Activated CD4-positive, alpha-beta memory T cell treated with anti-CD3 and anti-CD28 coated beads, Interleukin-2, amount 10 ng/mL, durations not matched to agents 7 days and 5 days (primary cell): ENCODE measurements at regions not wholly inside any gene's neighbourhood (a gene's known extent, or its start where the extent isn't known, plus 50 kb on each side); places are given as distances from the start of the nearest gene placed in this dataset.

Source experiments
- CTCF ChIA-PET: fragments of 350-600 bp; sonication (Branson Sonifier 250); formaldehyde crosslinking; loops from one replicate; lab custom pipeline; 2021; ENCODE audit warnings: antibody characterized with exemption, inconsistent platforms; lab: Charles Lee
- POLR2A ChIA-PET: fragments of 350-600 bp; sonication (Branson Sonifier 250); formaldehyde crosslinking; loops from one replicate; lab custom pipeline; 2021; ENCODE audit warnings: antibody characterized with exemption; lab: Charles Lee
- DNase-seq: peaks from one replicate; pipeline ENCODE4 v3.0.0-alpha.2; 2020
- H3K27ac Mint-ChIP-seq: one replicate; pipeline ENCODE4 v1.8.0; 2021; ENCODE audit warnings: mild to moderate bottlenecking, mixed read lengths
- H3K27me3 Mint-ChIP-seq: one replicate; pipeline ENCODE4 v1.8.0; 2021; ENCODE audit warnings: mixed read lengths
- H3K36me3 Mint-ChIP-seq: one replicate; pipeline ENCODE4 v1.8.0; 2021; ENCODE audit warnings: low read depth, mixed read lengths
- H3K4me1 Mint-ChIP-seq: one replicate; pipeline ENCODE4 v1.8.0; 2021; ENCODE audit warnings: mixed read lengths
- H3K4me3 Mint-ChIP-seq: one replicate; pipeline ENCODE4 v1.8.0; 2021; ENCODE audit warnings: mild to moderate bottlenecking, mixed read lengths
- H3K9me3 Mint-ChIP-seq: one replicate; pipeline ENCODE4 v1.8.0; 2021; ENCODE audit warnings: mixed read lengths

DNA sequence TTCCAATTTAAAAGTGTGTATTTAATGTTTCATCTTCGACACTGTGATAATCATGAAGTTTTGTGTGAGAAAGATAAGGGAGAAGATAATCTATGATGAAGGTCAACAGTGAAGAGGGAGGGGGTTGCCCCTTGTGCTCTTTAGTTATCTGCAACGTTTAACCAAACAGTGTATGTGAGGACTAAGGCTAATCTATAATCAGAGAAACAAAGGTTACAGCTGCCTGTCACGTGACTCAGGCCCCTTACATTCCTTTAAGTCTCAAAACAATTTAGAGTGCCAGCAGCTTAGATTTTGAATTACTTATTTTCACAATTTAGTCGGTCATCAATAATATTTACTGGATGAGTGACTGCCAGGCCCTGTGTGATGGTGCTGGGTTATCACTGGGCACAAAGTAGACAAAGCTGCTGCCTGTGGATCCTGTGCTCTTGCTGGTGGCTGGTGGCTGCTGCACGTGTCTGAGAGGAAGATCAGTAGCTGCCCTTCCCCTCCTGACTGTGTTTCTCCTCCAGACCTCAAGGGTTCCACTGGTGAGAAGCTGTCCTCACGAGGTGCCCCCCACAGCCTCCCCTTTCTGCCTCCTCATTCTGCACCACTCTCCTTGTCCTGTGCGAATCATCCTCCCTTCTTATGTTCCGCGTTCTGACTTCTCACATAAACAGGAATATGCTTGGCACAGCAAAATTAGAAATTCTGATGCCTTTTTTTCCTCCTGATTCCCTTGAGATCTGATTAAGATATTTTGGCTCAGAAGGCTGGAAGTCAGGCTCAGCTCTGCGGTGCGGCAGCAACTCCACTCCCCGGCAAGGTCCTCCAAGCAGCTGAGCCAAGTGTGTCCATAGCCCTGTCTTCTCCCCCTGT, 331.1 kb upstream of the B3GAT1 start:
- H3K27ac Mint-ChIP-seq = no peak overlapping the region
- DNase-seq = no peak
- H3K27me3 Mint-ChIP-seq = no peaks in the 10 kb centered on the region
- ChIA-PET CTCF (no interaction called here), POLR2A (no interaction called here)
- no peaks in the 10 kb centered on the region for H3K36me3 Mint-ChIP-seq
- no peaks in the 10 kb centered on the region for H3K4me1 Mint-ChIP-seq
- H3K4me3 Mint-ChIP-seq = no peak overlapping the region
- H3K9me3 Mint-ChIP-seq = no peaks in the 10 kb centered on the region

DNA sequence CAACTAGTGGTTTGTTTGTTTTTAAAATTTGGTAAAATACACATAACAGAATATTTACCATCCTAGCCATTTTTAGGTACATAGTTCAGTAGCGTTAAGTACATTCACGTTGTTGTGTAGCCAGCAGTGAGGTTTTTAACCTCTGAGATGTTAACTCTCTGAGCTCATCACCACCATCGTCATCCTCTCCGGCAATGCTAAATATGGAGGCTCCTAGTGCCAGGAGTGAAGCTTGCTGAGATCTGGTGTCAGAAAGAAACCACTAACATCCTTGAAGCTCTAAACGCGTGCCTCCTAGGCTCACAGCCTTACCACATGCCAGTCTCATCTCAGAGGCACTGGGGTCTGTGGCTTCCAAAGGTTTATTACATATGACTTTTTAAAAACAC, 330.2 kb upstream of the B3GAT1 start:
- Mint-ChIP-seq H3K36me3 (no peaks in the 10 kb centered on the region), H3K9me3 (no peaks in the 10 kb centered on the region), H3K27me3 (no peaks in the 10 kb centered on the region), H3K4me1 (no peaks in the 10 kb centered on the region), H3K4me3 (no peak overlapping the region), H3K27ac (no peak overlapping the region)
- ChIA-PET CTCF (no interaction called here), POLR2A (no interaction called here)
- DNase-seq = no peak

DNA sequence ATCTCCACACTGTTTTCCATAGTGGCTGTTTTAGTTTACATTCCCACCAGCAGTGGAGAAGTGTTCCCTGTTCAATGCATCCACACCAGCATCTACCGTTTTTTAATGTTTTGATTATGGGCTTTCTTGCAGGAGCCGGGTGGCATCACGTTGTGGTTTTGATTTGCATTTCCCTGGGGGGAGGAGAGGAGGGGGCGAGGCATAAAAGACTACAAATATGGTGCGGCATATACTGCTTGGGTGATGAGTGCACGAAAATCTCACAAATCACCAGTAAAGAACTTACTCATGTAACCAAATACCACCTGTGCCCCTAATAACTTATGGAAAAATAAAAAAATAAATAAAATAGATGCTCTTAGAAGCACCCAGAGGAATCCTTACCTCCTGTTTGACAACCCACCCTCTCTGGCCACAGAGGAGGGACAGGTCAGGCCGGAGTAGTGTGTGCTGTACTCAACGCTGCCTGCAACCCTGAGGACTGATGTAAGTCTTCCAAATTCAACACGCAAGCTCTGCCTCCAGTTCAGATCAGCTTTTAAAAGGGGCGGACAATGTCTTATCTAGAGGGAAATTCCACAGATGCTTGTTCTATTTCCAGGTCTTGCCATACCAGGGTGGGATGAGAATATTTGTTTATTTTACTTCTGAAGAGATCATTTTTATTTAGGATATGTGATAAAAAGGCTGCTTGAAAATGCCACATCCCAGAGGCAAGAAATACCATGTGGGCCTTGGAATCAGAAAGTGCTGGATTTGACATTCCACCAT, 329.6 kb upstream of the B3GAT1 start:
- Mint-ChIP-seq H3K27ac (no peak overlapping the region), H3K4me3 (no peak overlapping the region), H3K36me3 (no peaks in the 10 kb centered on the region), H3K27me3 (no peaks in the 10 kb centered on the region), H3K9me3 (no peaks in the 10 kb centered on the region), H3K4me1 (no peaks in the 10 kb centered on the region)
- ChIA-PET POLR2A (no interaction called here), CTCF (no interaction called here)
- DNase-seq = no peak

DNA sequence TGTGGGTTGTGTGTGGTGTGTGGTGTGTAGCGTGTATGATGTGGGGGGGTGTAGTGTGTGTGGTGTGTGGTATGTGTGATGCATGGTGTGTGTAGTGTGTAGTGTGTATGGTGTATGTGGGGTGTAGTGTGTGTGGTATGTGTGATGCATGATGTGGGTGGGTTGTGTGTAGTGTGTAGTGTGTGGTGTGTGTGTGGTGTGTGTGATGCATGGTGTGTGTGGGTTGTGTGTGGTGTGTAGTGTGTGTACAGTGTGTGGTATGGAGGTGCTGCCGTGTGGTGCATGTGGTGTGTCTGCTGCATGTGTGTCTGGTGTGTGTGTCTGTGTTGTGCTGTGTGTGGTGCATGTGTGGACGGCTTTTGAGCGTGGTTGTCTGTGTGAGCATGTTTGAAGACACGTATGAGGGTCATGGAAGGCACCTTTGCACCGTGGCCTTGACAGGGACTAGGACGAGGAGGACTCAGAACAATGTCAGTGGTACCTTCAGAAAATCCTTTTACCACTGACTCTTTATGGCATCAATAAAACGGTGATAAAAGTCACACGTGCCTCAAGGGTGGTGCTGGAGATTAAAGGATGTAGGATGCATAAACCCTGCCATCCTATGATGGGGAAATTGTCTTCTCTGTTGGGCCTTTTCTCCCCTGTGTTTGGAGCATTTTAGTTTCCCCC, 328.7 kb upstream of the B3GAT1 start:
- POLR2A ChIA-PET = no interaction called here
- H3K27me3 Mint-ChIP-seq = no peaks in the 10 kb centered on the region
- no peaks in the 10 kb centered on the region for H3K4me1 Mint-ChIP-seq
- no peaks in the 10 kb centered on the region for H3K9me3 Mint-ChIP-seq
- CTCF ChIA-PET = no interaction called here
- no peak overlapping the region for H3K4me3 Mint-ChIP-seq
- H3K27ac Mint-ChIP-seq = no peak overlapping the region
- H3K36me3 Mint-ChIP-seq = no peaks in the 10 kb centered on the region
- DNase-seq = no peak

DNA sequence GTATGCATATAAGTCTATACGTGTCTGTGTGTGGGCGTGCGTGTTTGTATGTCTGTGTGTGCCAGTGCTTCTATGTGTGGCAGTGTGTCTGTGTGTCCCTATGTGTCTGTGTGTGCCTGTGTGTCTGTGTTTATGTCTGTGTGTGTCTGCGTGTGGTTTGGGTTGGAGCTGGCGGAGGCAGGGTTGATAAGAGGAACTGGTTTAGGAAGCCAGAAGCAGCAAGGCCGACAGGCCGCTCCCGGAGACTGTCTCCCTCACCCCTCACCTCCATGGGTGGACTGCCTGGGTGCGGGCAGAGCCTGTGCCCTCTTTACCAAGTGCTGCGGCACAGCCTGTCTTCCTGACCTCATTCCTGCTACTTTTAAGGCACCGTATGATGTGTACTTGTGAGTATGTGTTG, 327.1 kb upstream of the B3GAT1 start:
- CTCF ChIA-PET = no interaction called here
- Mint-ChIP-seq H3K36me3 (no peaks in the 10 kb centered on the region), H3K27me3 (no peaks in the 10 kb centered on the region), H3K27ac (no peak overlapping the region), H3K4me1 (no peaks in the 10 kb centered on the region), H3K9me3 (no peaks in the 10 kb centered on the region), H3K4me3 (no peak overlapping the region)
- POLR2A ChIA-PET = no interaction called here
- DNase-seq = no peak

DNA sequence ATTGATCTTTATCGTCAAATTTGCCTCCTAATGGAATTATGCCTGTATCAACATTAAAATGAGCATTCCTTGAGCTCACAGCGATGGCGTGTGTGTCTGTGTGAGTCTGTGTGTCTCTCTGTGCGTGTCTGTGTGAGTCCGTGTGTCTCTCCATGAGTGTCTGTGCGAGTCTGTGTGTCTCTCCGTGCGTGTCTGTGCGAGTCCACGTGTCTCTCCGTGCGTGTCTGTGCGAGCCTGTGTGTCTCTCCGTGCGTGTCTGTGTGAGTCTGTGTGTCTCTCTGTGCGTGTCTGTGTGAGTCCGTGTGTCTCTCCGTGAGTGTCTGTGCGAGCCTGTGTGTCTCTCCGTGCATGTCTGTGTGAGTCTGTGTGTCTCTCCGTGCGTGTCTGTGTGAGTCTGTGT, 326.5 kb upstream of the B3GAT1 start:
- H3K4me1 Mint-ChIP-seq = no peaks in the 10 kb centered on the region
- DNase-seq = no peak
- H3K27me3 Mint-ChIP-seq = no peaks in the 10 kb centered on the region
- H3K36me3 Mint-ChIP-seq = no peaks in the 10 kb centered on the region
- ChIA-PET POLR2A (no interaction called here), CTCF (no interaction called here)
- H3K27ac Mint-ChIP-seq = no peak overlapping the region
- no peak overlapping the region for H3K4me3 Mint-ChIP-seq
- no peaks in the 10 kb centered on the region for H3K9me3 Mint-ChIP-seq

DNA sequence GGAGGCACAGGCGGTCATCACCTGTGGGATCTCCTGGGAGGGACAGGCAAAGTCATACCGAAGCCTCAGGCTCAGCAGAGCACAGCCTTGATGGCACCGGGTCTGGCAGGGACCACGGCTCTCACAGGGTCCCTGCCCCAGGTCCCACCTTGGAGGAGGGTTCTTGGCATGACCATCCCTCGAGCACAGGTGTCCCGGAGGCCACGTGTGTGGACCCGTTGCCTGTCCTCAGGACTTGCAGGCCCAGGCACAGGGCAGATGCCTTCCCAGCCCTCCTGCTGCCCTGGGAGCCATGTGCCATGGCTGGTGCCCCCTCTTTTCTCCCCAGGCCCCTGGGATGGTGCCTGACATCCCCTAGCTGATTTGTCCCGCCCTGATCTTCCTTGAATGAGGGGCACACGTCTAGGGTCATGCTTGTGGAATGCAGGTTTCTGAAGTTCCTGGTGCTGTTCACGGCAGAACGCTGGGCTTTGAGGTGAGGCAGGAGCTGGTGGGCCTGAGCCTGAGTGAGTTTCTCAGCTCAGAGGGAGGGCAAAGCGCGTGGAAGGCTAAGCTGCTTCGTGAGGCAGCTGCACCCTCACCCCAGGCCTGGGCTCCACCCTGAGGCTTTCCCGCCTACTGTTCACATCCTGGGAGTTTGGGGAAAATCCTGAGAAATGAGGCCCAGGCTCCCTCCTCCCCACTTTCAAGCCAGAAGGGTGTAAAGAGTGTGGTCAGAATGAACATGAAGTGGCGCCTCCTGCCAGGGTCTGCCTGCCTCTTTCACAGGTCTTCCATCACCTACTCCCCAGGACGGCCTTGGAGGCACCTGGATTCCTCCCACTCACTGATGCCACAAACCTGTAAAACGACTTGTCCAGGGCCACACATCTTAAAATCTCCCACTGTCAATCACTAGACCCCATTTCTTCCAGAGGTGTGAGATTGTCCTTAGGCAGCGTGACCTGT, 325.8 kb upstream of the B3GAT1 start:
- H3K4me3 Mint-ChIP-seq = no peak overlapping the region
- ChIA-PET POLR2A (no interaction called here), CTCF (no interaction called here)
- no peak for DNase-seq
- no peaks in the 10 kb centered on the region for H3K9me3 Mint-ChIP-seq
- H3K27me3 Mint-ChIP-seq = no peaks in the 10 kb centered on the region
- H3K27ac Mint-ChIP-seq = no peak overlapping the region
- no peaks in the 10 kb centered on the region for H3K36me3 Mint-ChIP-seq
- no peaks in the 10 kb centered on the region for H3K4me1 Mint-ChIP-seq

DNA sequence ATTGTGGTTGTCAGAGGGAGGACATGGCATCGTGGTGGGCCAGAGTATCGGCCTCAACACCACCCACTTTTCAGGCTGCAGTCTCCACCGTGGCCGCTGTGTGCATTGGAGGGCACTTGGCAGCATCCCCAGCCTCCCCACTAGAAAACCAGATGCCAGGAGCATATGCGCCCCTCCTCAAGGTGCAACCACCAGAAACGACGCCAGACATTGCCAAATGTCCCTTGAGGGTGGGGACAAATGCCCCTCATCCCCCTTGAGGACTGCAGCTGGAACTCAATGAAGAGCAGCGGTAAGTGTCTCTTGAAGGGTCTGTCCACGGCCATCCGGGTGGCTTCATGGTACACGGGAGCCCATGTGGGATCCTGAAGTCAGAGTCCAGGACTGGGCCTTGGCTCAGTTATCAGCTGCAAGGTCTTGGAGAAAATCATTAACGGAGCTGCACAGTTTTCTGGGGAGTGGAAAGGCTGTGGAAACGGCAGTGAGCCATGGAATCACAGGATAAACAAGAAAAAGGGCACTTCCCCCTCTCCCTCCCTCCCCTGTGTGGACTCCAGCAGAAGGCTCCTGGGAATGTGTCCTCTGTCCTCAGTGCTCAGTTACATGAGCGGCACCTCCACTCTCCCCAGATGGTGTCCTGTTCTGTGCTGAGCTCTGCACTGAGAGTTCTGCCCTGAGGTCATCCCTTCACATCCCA, 324.4 kb upstream of the B3GAT1 start:
- ChIA-PET CTCF (no interaction called here), POLR2A (no interaction called here)
- Mint-ChIP-seq H3K4me3 (no peak overlapping the region), H3K36me3 (no peaks in the 10 kb centered on the region), H3K27me3 (no peaks in the 10 kb centered on the region), H3K4me1 (no peaks in the 10 kb centered on the region), H3K27ac (no peak overlapping the region), H3K9me3 (no peaks in the 10 kb centered on the region)
- DNase-seq = no peak

DNA sequence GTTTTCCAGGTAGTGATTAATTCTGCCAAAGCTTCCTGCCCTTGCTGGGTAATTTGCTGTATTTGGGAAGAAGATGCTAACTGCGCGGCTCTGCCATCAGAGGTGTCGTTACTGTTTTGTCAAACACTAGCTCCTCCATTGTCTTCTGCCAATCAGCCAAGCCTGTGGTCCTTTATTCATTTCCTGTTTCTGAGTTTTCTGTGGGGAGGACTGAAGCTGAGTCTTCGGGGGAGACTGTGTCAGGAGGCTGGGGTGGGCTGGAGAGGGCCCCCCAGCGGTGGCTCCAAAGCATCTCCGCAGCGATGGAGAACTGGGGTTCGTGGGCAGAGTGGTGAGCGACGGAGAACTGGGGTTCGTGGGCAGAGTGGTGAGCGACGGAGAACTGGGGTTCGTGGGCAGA, 322.9 kb upstream of the B3GAT1 start:
- H3K4me3 Mint-ChIP-seq = no peak overlapping the region
- no peaks in the 10 kb centered on the region for H3K27me3 Mint-ChIP-seq
- ChIA-PET POLR2A (no interaction called here), CTCF (no interaction called here)
- H3K36me3 Mint-ChIP-seq = no peaks in the 10 kb centered on the region
- DNase-seq = no peak
- H3K9me3 Mint-ChIP-seq = no peaks in the 10 kb centered on the region
- no peak overlapping the region for H3K27ac Mint-ChIP-seq
- H3K4me1 Mint-ChIP-seq = no peaks in the 10 kb centered on the region

DNA sequence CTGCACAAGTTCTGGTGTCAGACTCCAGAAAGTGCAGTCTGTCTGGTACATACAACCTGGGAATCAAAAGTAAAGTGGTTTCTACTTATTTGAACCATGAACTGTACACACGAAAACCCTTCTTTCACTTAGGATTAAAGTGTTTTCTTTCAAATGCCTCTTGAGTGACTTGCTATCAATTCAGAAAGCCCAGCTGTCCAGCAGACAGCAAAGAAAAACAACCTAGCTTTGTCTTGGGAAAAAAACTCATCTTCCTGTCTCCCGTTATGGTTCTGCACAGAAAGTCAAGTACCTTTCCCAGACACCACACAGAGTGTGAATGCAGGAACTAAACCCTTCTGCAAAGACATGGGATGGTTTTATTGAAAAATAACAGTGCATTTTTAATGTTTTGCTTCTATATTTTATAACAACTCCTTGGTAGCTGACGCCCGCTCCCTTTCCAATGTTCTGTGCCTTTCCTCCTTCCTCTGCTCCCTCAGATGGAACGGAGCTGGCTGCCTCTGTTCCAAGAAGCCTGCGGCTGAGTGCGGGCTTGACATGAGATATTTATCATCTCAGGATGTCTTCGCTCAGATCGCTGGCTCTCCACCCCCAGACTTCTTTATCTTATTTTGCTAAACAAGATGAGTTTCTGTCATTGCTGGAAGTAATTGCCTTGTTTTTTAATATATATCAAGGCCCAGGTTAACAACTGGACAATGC, 322.3 kb upstream of the B3GAT1 start:
- Mint-ChIP-seq H3K4me1 (no peaks in the 10 kb centered on the region), H3K27ac (no peak overlapping the region), H3K36me3 (no peaks in the 10 kb centered on the region), H3K27me3 (no peaks in the 10 kb centered on the region), H3K9me3 (no peaks in the 10 kb centered on the region), H3K4me3 (no peak overlapping the region)
- ChIA-PET POLR2A (no interaction called here), CTCF (no interaction called here)
- DNase-seq = no peak

DNA sequence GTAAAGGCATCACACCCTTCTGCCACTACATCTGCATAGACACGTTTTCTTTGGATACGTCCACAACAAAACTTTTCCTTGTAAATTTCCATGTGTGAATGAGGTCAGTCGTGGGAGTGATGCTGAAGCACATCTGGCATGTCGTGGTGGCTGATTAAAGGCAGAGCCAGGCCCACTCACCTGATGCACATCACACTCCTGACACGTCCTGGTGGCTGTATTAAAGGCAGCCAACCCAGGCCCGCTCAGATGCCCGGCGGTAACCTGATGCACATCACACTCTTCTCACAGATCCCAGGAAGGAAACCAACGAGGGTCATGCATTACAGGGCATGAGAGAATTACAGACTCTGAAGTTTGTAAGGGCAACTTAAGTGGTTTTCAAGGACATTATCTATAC, 321.6 kb upstream of the B3GAT1 start:
- no peaks in the 10 kb centered on the region for H3K27me3 Mint-ChIP-seq
- no peak for DNase-seq
- no peak overlapping the region for H3K4me3 Mint-ChIP-seq
- no peaks in the 10 kb centered on the region for H3K36me3 Mint-ChIP-seq
- POLR2A ChIA-PET = no interaction called here
- H3K9me3 Mint-ChIP-seq = no peaks in the 10 kb centered on the region
- no peaks in the 10 kb centered on the region for H3K4me1 Mint-ChIP-seq
- H3K27ac Mint-ChIP-seq = no peak overlapping the region
- CTCF ChIA-PET = no interaction called here
